Fibroblast of lung (primary cell): ENCODE measurements at regions not wholly inside any gene's neighbourhood (a gene's known extent, or its start where the extent isn't known, plus 50 kb on each side); places are given as distances from the start of the nearest gene placed in this dataset.

Experiments used
- DNase-seq, 2 donors: peaks; one replicate each; pipeline versions ENCODE4 v3.0.0 to v3.0.0-alpha.2; 2010; ENCODE audit warnings: low read depth in 2 of 2
- H2AFZ ChIP-seq: 2 replicates; pipeline ENCODE4 v1.5.1; 2012; ENCODE audit warnings: low read length, control low read depth, inconsistent platforms
- H3K27ac ChIP-seq: 2 replicates; pipeline ENCODE4 v1.5.1; 2011; ENCODE audit warnings: low read length, control low read depth; ENCODE audit not compliant: insufficient read depth
- H3K27me3 ChIP-seq: 2 replicates; pipeline ENCODE4 v1.5.1; 2011; ENCODE audit warnings: mild to moderate bottlenecking, low read length; ENCODE audit not compliant: control insufficient read depth, insufficient read depth
- H3K36me3 ChIP-seq: 2 replicates; pipeline ENCODE4 v1.5.1; 2011; ENCODE audit warnings: low read length; ENCODE audit not compliant: control insufficient read depth, insufficient read depth
- H3K4me1 ChIP-seq: 2 replicates; pipeline ENCODE4 v1.5.1; 2011; ENCODE audit warnings: low read length; ENCODE audit not compliant: control insufficient read depth, insufficient read depth; ENCODE audit errors: extremely low read depth
- H3K4me2 ChIP-seq: 2 replicates; pipeline ENCODE4 v1.5.1; 2011; ENCODE audit warnings: low read length, control low read depth; ENCODE audit not compliant: insufficient read depth; ENCODE audit errors: extremely low read depth
- H3K4me3 ChIP-seq, 4 experiments: fragments of 200-600 bp in 1 of 4; sonication (generic) in 1 of 4; replicated peaks in 1 of 4; 2 replicates each; pipeline ENCODE4 v1.5.1; 2011 to 2016; ENCODE audit warnings: low read length in 4 of 4, low read depth in 3 of 4, mild to moderate bottlenecking in 3 of 4, control low read depth in 2 of 4, inconsistent platforms in 1 of 4, mixed read lengths in 1 of 4; ENCODE audit not compliant: insufficient read depth in 1 of 4; ENCODE audit errors: control extremely low read depth in 1 of 4
- H3K79me2 ChIP-seq: 2 replicates; pipeline ENCODE4 v1.5.1; 2012; ENCODE audit warnings: mild to moderate bottlenecking, low read length, inconsistent platforms; ENCODE audit not compliant: control insufficient read depth, insufficient read depth
- H3K9ac ChIP-seq: 2 replicates; pipeline ENCODE4 v1.5.1; 2011; ENCODE audit warnings: mild to moderate bottlenecking, low read length, control low read depth; ENCODE audit not compliant: insufficient read depth
- H3K9me3 ChIP-seq: 2 replicates; pipeline ENCODE4 v1.5.1; 2012; ENCODE audit warnings: low read depth, low read length; ENCODE audit not compliant: control insufficient read depth, insufficient read depth
- H4K20me1 ChIP-seq: 2 replicates; pipeline ENCODE4 v1.5.1; 2011; ENCODE audit warnings: low read length; ENCODE audit not compliant: control insufficient read depth, insufficient read depth; ENCODE audit errors: extremely low read depth
- CTCF ChIP-seq, 2 donors: IDR thresholded peaks in 1 of 2; conservative IDR thresholded peaks in 1 of 2; 1 replicate in 1 of 2; 2 replicates in 1 of 2; pipeline ENCODE4 v1.5.1; 2011 to 2012; ENCODE audit warnings: low read length in 2 of 2, control low read depth in 1 of 2, inconsistent platforms in 1 of 2, low read depth in 1 of 2, mild to moderate bottlenecking in 1 of 2
- EZH2 ChIP-seq: IDR thresholded peaks from 2 replicates; pipeline ENCODE4 v1.5.1; 2012; ENCODE audit warnings: low read length, control low read depth, mild to moderate bottlenecking; ENCODE audit errors: missing control alignments

GRCh38 chr4:138887741-138888140, 127.8 kb upstream of the NOCT start:
- no peaks in the 10 kb centered on the region for H3K79me2 ChIP-seq
- no peak overlapping the region for H3K9ac ChIP-seq
- H3K36me3 ChIP-seq, result no peaks in the 10 kb centered on the region
- H2AFZ ChIP-seq, result no peak overlapping the region
- DNase-seq, result no peak
- H4K20me1 ChIP-seq, result no peaks in the 10 kb centered on the region
- H3K27me3 ChIP-seq, result no peaks in the 10 kb centered on the region
- H3K4me3 ChIP-seq, result no peak overlapping the region
- no peaks in the 10 kb centered on the region for H3K4me1 ChIP-seq
- no peak for TF ChIP-seq EZH2
- TF ChIP-seq CTCF (conservative IDR thresholded peaks at IDR 0.05 in 1 of 2, IDR thresholded peaks at IDR 0.05 in 1 of 2; ENCODE audit: low read depth in 1 of 2, low read length in 2 of 2), result no peak
- no peak overlapping the region for H3K27ac ChIP-seq
- H3K9me3 ChIP-seq, result no peaks in the 10 kb centered on the region
- no peak overlapping the region for H3K4me2 ChIP-seq

DNA sequence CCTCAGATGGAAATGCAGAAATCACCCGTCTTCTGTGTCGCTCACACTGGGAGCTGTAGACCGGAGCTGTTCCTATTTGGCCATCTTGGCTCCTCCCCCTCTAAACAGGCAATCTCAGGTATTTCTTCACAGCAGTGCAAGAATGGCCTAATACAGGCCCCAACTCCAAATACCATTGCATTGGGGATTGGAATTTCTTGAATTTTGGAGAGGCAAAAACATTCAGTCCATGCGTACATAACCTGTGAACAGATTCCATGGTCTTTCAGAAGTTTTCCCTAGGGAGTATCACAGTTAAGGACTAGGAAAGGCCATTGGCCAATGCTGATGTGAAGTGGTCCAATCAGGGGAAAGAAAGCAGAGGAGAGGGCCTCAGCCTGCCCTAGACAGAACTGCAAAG, 128.2 kb upstream of the NOCT start:
- Histone ChIP-seq H3K36me3 (no peaks in the 10 kb centered on the region), H3K9ac (no peak overlapping the region), H3K27ac (no peak overlapping the region), H3K27me3 (no peaks in the 10 kb centered on the region), H4K20me1 (no peaks in the 10 kb centered on the region), H3K4me2 (no peak overlapping the region), H3K4me3 (no peak overlapping the region), H3K9me3 (no peaks in the 10 kb centered on the region), H3K79me2 (no peaks in the 10 kb centered on the region), H2AFZ (no peak overlapping the region), H3K4me1 (no peaks in the 10 kb centered on the region)
- no peak for TF ChIP-seq EZH2
- no peak for TF ChIP-seq CTCF (conservative IDR thresholded peaks at IDR 0.05 in 1 of 2, IDR thresholded peaks at IDR 0.05 in 1 of 2; ENCODE audit: low read depth in 1 of 2, low read length in 2 of 2)
- no peak for DNase-seq

GRCh38 chr4:138879757-138880156, 135.8 kb upstream of the NOCT start:
- Histone ChIP-seq H3K4me3 (no peak overlapping the region), H3K36me3 (no peaks in the 10 kb centered on the region), H3K79me2 (no peaks in the 10 kb centered on the region), H3K4me1 (no peaks in the 10 kb centered on the region), H3K4me2 (no peak overlapping the region), H3K27me3 (no peaks in the 10 kb centered on the region), H3K27ac (no peak overlapping the region), H3K9me3 (no peaks in the 10 kb centered on the region), H2AFZ (no peak overlapping the region), H3K9ac (no peak overlapping the region), H4K20me1 (no peaks in the 10 kb centered on the region)
- DNase-seq, result no peak
- TF ChIP-seq CTCF (conservative IDR thresholded peaks at IDR 0.05 in 1 of 2, IDR thresholded peaks at IDR 0.05 in 1 of 2; ENCODE audit: low read depth in 1 of 2, low read length in 2 of 2) (no peak), EZH2 (no peak)
